C4-2B (cell line): ENCODE measurements at regions not wholly inside any gene's neighbourhood (a gene's known extent, or its start where the extent isn't known, plus 50 kb on each side); places are given as distances from the start of the nearest gene placed in this dataset.

ENCODE experiments used
- H3K27ac ChIP-seq: fragments of 450-650 bp; 2 replicates; pipeline ENCODE4 v1.5.1; 2017
- CTCF ChIP-seq: fragments of 450-650 bp; conservative IDR thresholded peaks from 2 replicates; pipeline ENCODE4 v1.5.1; 2017; ENCODE audit warnings: mild to moderate bottlenecking
- ZFX ChIP-seq: fragments of 450-650 bp; IDR thresholded peaks from 2 replicates; pipeline ENCODE4 v1.6.1; 2017

DNA sequence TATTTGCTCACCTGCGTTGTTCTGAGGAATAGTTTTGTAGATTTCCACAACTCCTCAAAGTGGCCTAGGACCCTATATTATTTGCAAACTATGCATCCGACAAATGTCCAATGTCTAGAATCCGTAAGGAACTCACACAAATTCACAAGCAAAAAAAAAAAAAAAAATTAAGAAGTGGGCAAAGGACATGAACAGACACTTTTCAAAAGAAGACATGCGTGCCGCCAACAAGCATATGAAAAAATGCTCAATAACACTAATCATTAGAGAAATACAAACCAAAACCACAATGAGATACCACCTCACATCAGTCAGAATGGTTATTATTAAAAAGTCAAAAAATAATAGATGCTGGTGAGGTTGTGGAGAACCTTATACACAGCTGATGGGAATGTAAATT, 398.5 kb upstream of the PROK2 start:
- H3K27ac ChIP-seq, result no peak overlapping the region

GRCh38 chr3:72182206-72182605, 397.3 kb upstream of the PROK2 start:
- no peak overlapping the region for H3K27ac ChIP-seq
- no peak for TF ChIP-seq CTCF
- TF ChIP-seq ZFX, result no peak

More for the DNA sequence above, 398.5 kb upstream of the PROK2 start:
- TF ChIP-seq ZFX, result no peak
- no peak for TF ChIP-seq CTCF

DNA sequence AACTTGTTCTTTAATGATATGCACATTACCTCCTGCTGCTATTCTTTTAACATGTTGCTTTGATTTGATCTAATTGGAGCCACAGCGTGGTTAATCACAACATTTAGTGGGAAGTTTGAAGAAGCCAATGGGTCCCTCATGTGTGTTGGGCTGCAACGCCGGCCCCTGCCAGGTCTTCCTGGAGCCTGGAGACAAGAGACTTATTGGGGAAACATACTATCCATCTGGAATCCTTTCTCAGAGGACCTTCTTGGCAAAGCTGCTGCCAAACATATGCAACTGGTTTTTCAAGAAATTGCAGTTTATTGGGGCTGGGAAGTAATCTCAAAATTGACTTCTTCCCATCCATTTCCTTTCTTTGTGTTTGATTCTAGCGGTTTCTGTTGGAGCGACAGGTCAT, 396.3 kb upstream of the PROK2 start:
- TF ChIP-seq ZFX, result no peak
- TF ChIP-seq CTCF, result no peak
- H3K27ac ChIP-seq, result no peak overlapping the region; the same call in 1 of the 2 replicates

- no peak overlapping the region for H3K27ac ChIP-seq
- no peak for TF ChIP-seq CTCF
- no peak for TF ChIP-seq ZFX
These were observed 395.5 kb upstream of the PROK2 start for GRCh38 chr3:72180405-72180804.

DNA sequence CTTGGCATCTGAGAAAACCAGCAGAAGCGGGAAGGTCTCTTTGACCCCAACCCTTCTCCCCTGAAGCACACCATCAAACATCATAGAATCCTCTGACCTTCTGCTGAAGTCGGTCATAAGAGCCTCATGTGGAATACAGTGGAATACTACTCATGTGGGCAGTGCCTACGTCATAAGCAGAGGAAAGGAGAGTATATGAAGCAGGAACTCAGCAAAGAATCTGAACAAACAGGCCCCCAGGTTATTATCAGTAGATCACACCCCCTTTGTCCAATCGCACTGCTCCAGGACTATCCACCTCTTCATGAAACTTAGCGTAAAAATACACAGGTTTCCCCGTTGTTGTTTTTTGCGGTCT, 394.1 kb upstream of the PROK2 start:
- H3K27ac ChIP-seq, result no peak overlapping the region

GRCh38 chr3:72178463-72179106, 393.6 kb upstream of the PROK2 start:
- H3K27ac ChIP-seq, result no peak overlapping the region
- no peak for TF ChIP-seq ZFX
- TF ChIP-seq CTCF, result no peak

More for the DNA sequence above, 394.1 kb upstream of the PROK2 start:
- TF ChIP-seq CTCF (no peak), ZFX (no peak)

GRCh38 chr3:72177075-72178050, 392.4 kb upstream of the PROK2 start:
- no peak overlapping the region for H3K27ac ChIP-seq
- TF ChIP-seq CTCF (no peak), ZFX (no peak)
